ENCODE measurements at regions not wholly inside any gene's neighbourhood (a gene's known extent, or its start where the extent isn't known, plus 50 kb on each side); places are given as distances from the start of the nearest gene placed in this dataset.
A peak's percentile ranks its signal among the peaks of the same experiment; 100 is the strongest.

DNA sequence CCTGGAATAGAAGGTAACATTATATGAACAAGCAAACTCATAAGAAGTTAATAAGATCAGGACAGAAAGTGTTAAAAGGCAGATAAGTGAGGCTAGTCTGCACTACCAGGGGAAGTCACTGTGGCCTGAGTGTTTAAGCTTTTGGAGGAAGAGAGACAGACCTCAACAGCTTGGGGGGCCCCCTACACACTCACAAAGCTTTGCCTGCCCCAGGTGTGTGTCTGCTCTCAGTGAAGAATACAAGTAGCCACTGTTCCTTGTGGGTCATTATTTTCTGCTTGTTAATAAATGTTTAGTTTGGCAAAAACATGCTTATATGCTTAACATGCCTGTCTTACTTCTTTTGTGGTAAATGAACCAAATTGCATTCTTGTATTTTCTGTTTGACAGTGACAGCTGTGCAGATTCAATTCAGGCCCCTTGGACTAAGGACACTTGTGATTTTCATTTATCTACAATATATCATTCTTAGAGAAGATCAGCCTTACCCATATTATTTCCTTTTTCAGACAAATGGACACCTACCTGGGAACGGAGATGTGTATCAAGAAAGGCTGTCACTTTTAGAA, 50.7 kb upstream of the C12orf71 start:
- Histone ChIP-seq H3K27ac (ENCODE audit: low read depth, low read length, poor library complexity, severe bottlenecking) (no peak overlapping the region), H3K4me3 (ENCODE audit: low read depth, low read length, poor library complexity, severe bottlenecking) (no peak overlapping the region), H3K27me3 (replicated peaks; ENCODE audit: insufficient read depth, low read depth, low read length, poor library complexity) (no peaks in the 10 kb centered on the region), H3K4me1 (ENCODE audit: insufficient read depth, low read length, poor library complexity, severe bottlenecking) (no peaks in the 10 kb centered on the region), H3K36me3 (ENCODE audit: insufficient read depth, low read length, poor library complexity, severe bottlenecking) (no peaks in the 10 kb centered on the region), H3K9me3 (ENCODE audit: low read depth, low read length, poor library complexity, severe bottlenecking) (no peaks in the 10 kb centered on the region)
- intact Hi-C loops (cut with micrococcal nuclease; ENCODE audit: unreplicated experiment): no loop called here
- CTCF ChIA-PET: no interaction called here
- POLR2A ChIA-PET (ENCODE audit: low non-redundant PET): no interaction called here
- TF ChIP-seq EZH2 (IDR thresholded peaks at IDR 0.05; ENCODE audit: borderline replicate concordance, low read depth, low read length, poor library complexity, severe bottlenecking): no peak
- TF ChIP-seq, protein P1, sequence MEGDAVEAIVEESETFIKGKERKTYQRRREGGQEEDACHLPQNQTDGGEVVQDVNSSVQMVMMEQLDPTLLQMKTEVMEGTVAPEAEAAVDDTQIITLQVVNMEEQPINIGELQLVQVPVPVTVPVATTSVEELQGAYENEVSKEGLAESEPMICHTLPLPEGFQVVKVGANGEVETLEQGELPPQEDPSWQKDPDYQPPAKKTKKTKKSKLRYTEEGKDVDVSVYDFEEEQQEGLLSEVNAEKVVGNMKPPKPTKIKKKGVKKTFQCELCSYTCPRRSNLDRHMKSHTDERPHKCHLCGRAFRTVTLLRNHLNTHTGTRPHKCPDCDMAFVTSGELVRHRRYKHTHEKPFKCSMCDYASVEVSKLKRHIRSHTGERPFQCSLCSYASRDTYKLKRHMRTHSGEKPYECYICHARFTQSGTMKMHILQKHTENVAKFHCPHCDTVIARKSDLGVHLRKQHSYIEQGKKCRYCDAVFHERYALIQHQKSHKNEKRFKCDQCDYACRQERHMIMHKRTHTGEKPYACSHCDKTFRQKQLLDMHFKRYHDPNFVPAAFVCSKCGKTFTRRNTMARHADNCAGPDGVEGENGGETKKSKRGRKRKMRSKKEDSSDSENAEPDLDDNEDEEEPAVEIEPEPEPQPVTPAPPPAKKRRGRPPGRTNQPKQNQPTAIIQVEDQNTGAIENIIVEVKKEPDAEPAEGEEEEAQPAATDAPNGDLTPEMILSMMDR (conservative IDR thresholded peaks at IDR 0.05; ENCODE audit: low read depth, low read length): no peak
- DNase-seq (ENCODE audit: low spot score): no peak
- no TSS peak for BruUV-seq (replicated peaks)

DNA sequence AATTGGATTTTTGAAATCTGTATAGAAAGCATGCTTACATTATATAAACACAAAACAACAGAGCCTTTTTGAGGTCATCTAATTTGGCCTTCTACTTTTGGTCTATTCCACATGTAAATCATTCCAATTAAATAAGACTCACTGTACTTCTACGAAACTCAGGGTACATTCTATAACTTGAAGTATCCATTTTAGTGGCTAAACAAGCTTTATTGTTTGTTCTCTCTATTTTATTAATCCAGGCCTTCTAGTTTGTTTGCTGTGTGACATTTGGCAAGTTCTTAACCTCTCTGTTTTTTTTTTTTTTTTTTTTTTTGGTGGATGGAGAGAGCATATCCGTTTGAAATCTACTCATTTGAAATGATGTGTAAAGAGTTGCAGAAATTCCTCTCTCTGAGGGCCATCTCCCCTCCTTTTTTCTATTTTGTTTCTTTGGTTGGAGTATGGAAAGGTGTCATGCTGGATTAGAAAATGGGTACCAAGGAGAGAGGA, 58.1 kb upstream of the C12orf71 start:
- Histone ChIP-seq H3K4me1 (ENCODE audit: insufficient read depth, low read length, poor library complexity, severe bottlenecking) (no peaks in the 10 kb centered on the region), H3K27me3 (replicated peaks; ENCODE audit: insufficient read depth, low read depth, low read length, poor library complexity) (no peaks in the 10 kb centered on the region), H3K9me3 (ENCODE audit: low read depth, low read length, poor library complexity, severe bottlenecking) (no peaks in the 10 kb centered on the region), H3K36me3 (ENCODE audit: insufficient read depth, low read length, poor library complexity, severe bottlenecking) (no peaks in the 10 kb centered on the region), H3K27ac (ENCODE audit: low read depth, low read length, poor library complexity, severe bottlenecking) (no peak overlapping the region), H3K4me3 (ENCODE audit: low read depth, low read length, poor library complexity, severe bottlenecking) (no peak overlapping the region)
- intact Hi-C loops (cut with micrococcal nuclease; ENCODE audit: unreplicated experiment): loop anchor here (5.0 to 10.0 kb wide), 4 partner anchors 64 to 286 kb away; no protein-coding TSS in a partner anchor
- ChIA-PET CTCF (no interaction called here), POLR2A (ENCODE audit: low non-redundant PET) (no interaction called here)
- TF ChIP-seq, protein P1 (conservative IDR thresholded peaks at IDR 0.05; ENCODE audit: low read depth, low read length): no peak
- TF ChIP-seq EZH2 (IDR thresholded peaks at IDR 0.05; ENCODE audit: borderline replicate concordance, low read depth, low read length, poor library complexity, severe bottlenecking): no peak
- DNase-seq (ENCODE audit: low spot score): no peak
- no TSS peak for BruUV-seq (replicated peaks)

DNA sequence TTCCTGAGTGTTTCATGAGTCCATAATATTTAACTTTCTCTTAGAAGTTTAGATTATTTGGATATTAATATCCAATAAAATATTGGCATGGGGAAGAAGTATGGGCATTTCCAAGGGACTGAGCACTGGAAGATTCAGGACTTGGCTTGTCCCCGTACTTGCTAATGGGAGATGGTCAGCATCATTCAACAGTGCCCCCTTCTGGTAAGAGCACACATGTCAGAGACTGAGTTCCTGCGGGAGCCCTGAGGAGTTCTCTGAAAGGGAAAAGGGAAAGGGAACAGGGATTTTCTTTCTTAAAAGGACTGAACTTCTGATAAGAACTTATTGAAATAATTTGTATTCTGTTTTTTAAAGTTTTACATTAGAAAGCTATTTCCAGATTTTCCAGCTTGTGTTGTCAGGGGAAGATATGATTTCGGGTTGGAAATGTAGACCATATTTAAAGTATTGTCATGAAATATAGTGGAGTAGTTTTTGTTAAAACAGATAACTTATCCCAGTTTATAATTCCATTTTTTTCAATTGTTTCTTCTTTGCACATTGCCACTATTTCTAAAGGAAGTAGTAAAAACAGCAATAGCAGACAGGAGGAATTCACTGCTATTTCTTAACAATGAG, 59.8 kb upstream of the C12orf71 start:
- peak; percentile 80 for DNase-seq (ENCODE audit: low spot score)
- no peaks in the 10 kb centered on the region for H3K4me1 ChIP-seq (ENCODE audit: insufficient read depth, low read length, poor library complexity, severe bottlenecking)
- POLR2A ChIA-PET (ENCODE audit: low non-redundant PET): no interaction called here
- no peaks in the 10 kb centered on the region for H3K36me3 ChIP-seq (ENCODE audit: insufficient read depth, low read length, poor library complexity, severe bottlenecking)
- H3K27ac ChIP-seq (ENCODE audit: low read depth, low read length, poor library complexity, severe bottlenecking): no peak overlapping the region
- CTCF ChIA-PET: no interaction called here
- no TSS peak for BruUV-seq (replicated peaks)
- no peak overlapping the region for H3K4me3 ChIP-seq (ENCODE audit: low read depth, low read length, poor library complexity, severe bottlenecking)
- intact Hi-C loops (cut with micrococcal nuclease; ENCODE audit: unreplicated experiment): loop anchor here (1.0 to 10.0 kb wide), 5 partner anchors 63 to 287 kb away; no protein-coding TSS in a partner anchor
- no peaks in the 10 kb centered on the region for H3K9me3 ChIP-seq (ENCODE audit: low read depth, low read length, poor library complexity, severe bottlenecking)
- TF ChIP-seq, protein P1 (conservative IDR thresholded peaks at IDR 0.05; ENCODE audit: low read depth, low read length): peak; percentile 94
- no peak for TF ChIP-seq EZH2 (IDR thresholded peaks at IDR 0.05; ENCODE audit: borderline replicate concordance, low read depth, low read length, poor library complexity, severe bottlenecking)
- H3K27me3 ChIP-seq (replicated peaks; ENCODE audit: insufficient read depth, low read depth, low read length, poor library complexity): no peaks in the 10 kb centered on the region

Measured in A673 (cell line).